PC-3 (cell line): ENCODE measurements at regions not wholly inside any gene's neighbourhood (a gene's known extent, or its start where the extent isn't known, plus 50 kb on each side); places are given as distances from the start of the nearest gene placed in this dataset.

Source experiments
- ATAC-seq: fragments of 200-7000 bp; cut with Tn5 transposase; 2 replicates; pipeline ENCODE4 v1.9.1; 2020; ENCODE audit warnings: mild to moderate bottlenecking, moderate library complexity
- BruUV-seq: library from RNA; stranded (reverse); fragments of 400-500 nt; replicated peaks from 2 replicates; lab custom pipeline; 2021; lab: Mats Ljungman, UMichigan
- CTCF ChIA-PET: fragments of 300-600 bp; sonication (Branson Sonifier 250); formaldehyde crosslinking; loops from one replicate; lab custom pipeline; 2022; ENCODE audit warnings: antibody characterized with exemption; lab: Charles Lee
- POLR2A ChIA-PET: fragments of 300-600 bp; sonication (Branson Sonifier 250); formaldehyde crosslinking; loops from one replicate; lab custom pipeline; 2022; ENCODE audit warnings: antibody characterized with exemption; ENCODE audit not compliant: unreplicated experiment; lab: Charles Lee
- DNase-seq: peaks from one replicate; pipeline ENCODE4 v3.0.0-alpha.2; 2015
- H2AFZ ChIP-seq: fragments of 300-600 bp; sonication (generic); 2 replicates; pipeline ENCODE4 v1.6.0; 2016; ENCODE audit warnings: antibody characterized with exemption, low read length
- H3F3A ChIP-seq: fragments of 300-600 bp; sonication (generic); one replicate; pipeline ENCODE4 v1.6.0; 2017; ENCODE audit warnings: antibody characterized with exemption, low read length, control low read depth, mild to moderate bottlenecking; ENCODE audit not compliant: unreplicated experiment
- H3K27ac ChIP-seq: fragments of 300-600 bp; sonication (generic); 2 replicates; pipeline ENCODE4 v1.5.1; 2016; ENCODE audit warnings: mild to moderate bottlenecking, low read length
- H3K27me3 ChIP-seq: fragments of 300-600 bp; sonication (generic); 2 replicates; pipeline ENCODE4 v1.6.1; 2016; ENCODE audit warnings: low read length, mixed read lengths
- H3K36me3 ChIP-seq: fragments of 300-600 bp; sonication (generic); 2 replicates; pipeline ENCODE4 v1.6.1; 2016; ENCODE audit warnings: low read depth, mixed run types, low read length, mixed read lengths
- H3K4me1 ChIP-seq: fragments of 300-600 bp; sonication (generic); 2 replicates; pipeline ENCODE4 v1.5.1; 2016; ENCODE audit warnings: low read length; ENCODE audit not compliant: insufficient read depth
- H3K4me2 ChIP-seq: fragments of 300-600 bp; sonication (generic); 2 replicates; pipeline ENCODE4 v1.6.0; 2016; ENCODE audit warnings: low read length
- H3K4me3 ChIP-seq: fragments of 300-600 bp; sonication (generic); 2 replicates; pipeline ENCODE4 v1.5.1; 2016; ENCODE audit warnings: mild to moderate bottlenecking, low read length, mixed read lengths
- H3K79me2 ChIP-seq: fragments of 300-600 bp; sonication (generic); 2 replicates; pipeline ENCODE4 v1.6.1; 2017; ENCODE audit warnings: low read length, mixed read lengths
- H3K9ac ChIP-seq: fragments of 300-600 bp; sonication (generic); 2 replicates; pipeline ENCODE4 v1.6.0; 2016; ENCODE audit warnings: mild to moderate bottlenecking, low read length
- H3K9me2 ChIP-seq: fragments of 300-600 bp; sonication (generic); replicated peaks from 2 replicates; pipeline ENCODE4 v1.6.1; 2016; ENCODE audit warnings: mixed run types, low read length, mixed read lengths
- H3K9me3 ChIP-seq: fragments of 300-600 bp; sonication (generic); 2 replicates; pipeline ENCODE4 v1.6.1; 2016; ENCODE audit warnings: low read length, mixed read lengths
- H4K20me1 ChIP-seq: fragments of 300-600 bp; sonication (generic); 2 replicates; pipeline ENCODE4 v1.6.1; 2016; ENCODE audit warnings: low read length, mixed read lengths
- CTCF ChIP-seq: fragments of 300-600 bp; sonication (generic); conservative IDR thresholded peaks from 2 replicates; pipeline ENCODE4 v1.5.1; 2017; ENCODE audit warnings: antibody characterized with exemption, low read depth, mild to moderate bottlenecking, low read length
- EZH2 ChIP-seq: fragments of 300-600 bp; sonication (generic); IDR thresholded peaks from one replicate; pipeline ENCODE4 v1.6.1; 2017; ENCODE audit warnings: antibody characterized with exemption, mild to moderate bottlenecking, low read length; ENCODE audit not compliant: unreplicated experiment
- EZH2phosphoT487 ChIP-seq: fragments of 300-600 bp; sonication (generic); IDR thresholded peaks from 2 replicates; pipeline ENCODE4 v1.6.1; 2018; ENCODE audit warnings: mild to moderate bottlenecking, antibody characterized with exemption, low read length, borderline replicate concordance
- intact Hi-C: fragments of 100-400 bp; cut with micrococcal nuclease; formaldehyde crosslinking; loops from 2 replicates; pipeline ENCODE4 v1.9.0; 2023

DNA sequence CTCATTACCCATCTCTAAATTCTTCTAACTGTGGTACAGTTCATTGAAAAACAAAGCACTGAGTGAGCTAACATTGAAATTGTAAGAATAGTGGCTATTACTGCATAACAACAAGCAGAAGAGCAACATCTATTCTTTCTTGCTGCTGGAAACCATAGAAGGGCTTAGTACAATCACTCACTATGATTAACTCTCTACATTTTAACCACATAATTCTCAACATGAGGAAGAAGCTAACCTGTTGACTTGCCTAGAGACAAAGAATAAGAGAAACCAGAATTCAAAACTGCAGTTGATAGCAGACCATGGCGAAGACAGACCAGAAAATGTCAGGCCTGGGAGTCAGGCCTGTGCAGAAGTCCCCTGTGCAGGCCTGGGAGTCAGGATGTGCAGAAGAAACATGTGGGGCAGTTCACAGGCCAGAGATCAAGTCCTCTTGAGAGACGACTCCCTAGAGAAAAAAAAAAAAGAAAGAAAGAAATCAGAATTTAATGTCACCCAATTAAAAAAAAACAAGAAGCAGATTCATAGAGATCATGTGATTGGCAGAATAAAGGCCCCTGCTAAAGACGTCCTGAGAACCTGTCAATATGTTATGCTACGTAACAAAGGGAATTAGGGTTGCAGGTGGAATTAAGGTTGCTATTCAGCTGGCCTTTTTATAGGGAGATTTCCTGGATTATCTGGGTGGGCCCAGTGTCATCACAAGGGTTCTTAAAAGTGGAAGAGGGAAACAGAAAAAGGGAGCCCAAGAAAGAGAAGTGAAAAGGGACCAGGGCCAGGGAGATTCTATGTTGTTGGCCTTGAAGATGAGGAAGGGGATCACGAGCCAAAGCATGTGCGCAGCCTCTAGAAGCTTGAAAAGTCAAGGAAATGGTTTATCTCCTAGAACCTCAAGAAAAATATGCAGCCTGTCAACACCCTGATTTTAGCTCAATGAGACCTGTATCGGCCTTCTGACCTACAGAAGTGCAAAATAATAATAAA is 94.9 kb downstream of the MRPL39 start:
- ChIA-PET CTCF (no interaction called here), POLR2A (no interaction called here)
- ATAC-seq (no peak), DNase-seq (no peak)
- H4K20me1 ChIP-seq, result no peaks in the 10 kb centered on the region
- H3K9me3 ChIP-seq, result no peaks in the 10 kb centered on the region
- H3F3A ChIP-seq, result no peaks in the 10 kb centered on the region
- intact Hi-C loops, result no loop called here
- no peak overlapping the region for H3K4me3 ChIP-seq
- peaks cover 5% of the 10 kb centered on the region for H3K4me1 ChIP-seq
- H3K9me2 ChIP-seq, result no peaks in the 10 kb centered on the region
- no peaks in the 10 kb centered on the region for H3K79me2 ChIP-seq
- H2AFZ ChIP-seq, result no peak overlapping the region
- H3K9ac ChIP-seq, result no peak overlapping the region
- BruUV-seq, result no TSS peak
- H3K27me3 ChIP-seq, result no peaks in the 10 kb centered on the region
- H3K27ac ChIP-seq, result no peak overlapping the region
- no peak overlapping the region for H3K4me2 ChIP-seq
- TF ChIP-seq EZH2 (no peak), EZH2phosphoT487 (no peak), CTCF (no peak)
- H3K36me3 ChIP-seq, result no peaks in the 10 kb centered on the region

DNA sequence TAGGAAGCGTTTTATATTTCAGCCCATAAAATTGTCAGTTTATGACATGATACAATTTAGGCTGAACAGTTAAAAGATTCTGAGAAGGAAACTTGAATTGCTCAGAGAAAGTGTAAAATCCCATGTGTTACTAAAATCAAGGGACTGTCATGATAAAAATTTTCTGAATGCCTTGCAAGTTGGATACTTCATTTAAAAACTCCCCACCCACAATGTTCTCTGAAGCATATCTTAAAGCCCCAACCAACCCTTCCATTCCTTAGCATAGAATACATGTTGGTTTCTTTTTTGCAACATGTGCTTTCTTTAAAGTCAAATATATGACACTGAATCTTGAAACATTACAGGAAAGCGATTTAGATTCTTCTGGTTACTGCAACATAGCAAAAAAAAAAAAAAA is 97.4 kb downstream of the MRPL39 start:
- Histone ChIP-seq H3K9ac (no peak overlapping the region), H3K4me1 (peaks cover 20% of the 10 kb centered on the region), H3K79me2 (no peaks in the 10 kb centered on the region), H3K9me3 (no peaks in the 10 kb centered on the region), H3K4me3 (no peak overlapping the region), H3K9me2 (no peaks in the 10 kb centered on the region), H3K36me3 (no peaks in the 10 kb centered on the region), H3K4me2 (no peak overlapping the region), H4K20me1 (no peaks in the 10 kb centered on the region), H3K27ac (no peak overlapping the region), H3F3A (no peaks in the 10 kb centered on the region), H3K27me3 (no peaks in the 10 kb centered on the region), H2AFZ (no peak overlapping the region)
- intact Hi-C loops, result loop anchor here (5.0 kb wide), 1 partner anchor 62 kb away; no protein-coding TSS in a partner anchor
- TF ChIP-seq EZH2phosphoT487, result no peak
- TF ChIP-seq EZH2, result no peak
- no peak for TF ChIP-seq CTCF
- DNase-seq (no peak), ATAC-seq (no peak)
- BruUV-seq, result no TSS peak
- CTCF ChIA-PET, result no interaction called here
- POLR2A ChIA-PET, result no interaction called here

DNA sequence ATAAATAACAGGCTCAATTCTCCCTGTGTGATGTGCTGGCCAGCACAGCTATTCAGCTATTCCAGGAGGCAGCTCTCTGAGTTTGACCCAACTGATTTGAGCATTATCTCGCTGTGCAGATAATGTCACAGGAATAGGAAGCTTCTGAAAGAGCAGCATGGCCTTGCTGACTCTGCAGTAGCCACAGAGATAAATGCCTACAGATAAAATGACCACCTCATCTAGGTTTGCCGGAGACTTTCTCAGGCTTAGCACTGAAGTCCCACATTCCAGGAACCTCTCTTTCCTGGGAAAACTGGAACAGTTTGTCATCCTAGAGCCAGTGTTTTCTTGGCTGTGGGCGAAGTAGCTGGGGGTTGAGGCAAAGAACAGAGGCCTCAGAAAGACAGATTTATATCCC is 98.9 kb downstream of the MRPL39 start:
- Histone ChIP-seq H3K27ac (no peak overlapping the region), H3K9ac (no peak overlapping the region), H3F3A (no peaks in the 10 kb centered on the region), H3K27me3 (no peaks in the 10 kb centered on the region), H3K4me3 (no peak overlapping the region), H3K36me3 (no peaks in the 10 kb centered on the region), H2AFZ (no peak overlapping the region), H3K9me2 (no peaks in the 10 kb centered on the region), H3K4me2 (no peak overlapping the region), H3K9me3 (no peaks in the 10 kb centered on the region), H3K4me1 (peaks cover 20% of the 10 kb centered on the region), H3K79me2 (no peaks in the 10 kb centered on the region), H4K20me1 (no peaks in the 10 kb centered on the region)
- no TSS peak for BruUV-seq
- no peak for ATAC-seq
- CTCF ChIA-PET, result no interaction called here
- no peak for TF ChIP-seq EZH2
- TF ChIP-seq EZH2phosphoT487, result no peak
- TF ChIP-seq CTCF, result no peak
- intact Hi-C loops, result loop anchor here (5.0 kb wide), 1 partner anchor 64 kb away; no protein-coding TSS in a partner anchor
- POLR2A ChIA-PET, result no interaction called here
- DNase-seq, result no peak
